HCT116 (cell line): ENCODE measurements at regions not wholly inside any gene's neighbourhood (a gene's known extent, or its start where the extent isn't known, plus 50 kb on each side); places are given as distances from the start of the nearest gene placed in this dataset.

Experiments
- ATAC-seq: fragments of 200-7000 bp; cut with Tn5 transposase; 2 replicates; pipeline ENCODE4 v1.9.1; 2020; ENCODE audit warnings: mild to moderate bottlenecking, moderate library complexity
- BruUV-seq: library from RNA; stranded (reverse); fragments of 400-500 nt; replicated peaks from 2 replicates; lab custom pipeline; 2021; lab: Mats Ljungman, UMichigan
- CTCF ChIA-PET: fragments of 300-600 bp; sonication (Branson Sonifier 250); formaldehyde crosslinking; loops from one replicate; lab custom pipeline; 2021; ENCODE audit warnings: antibody characterized with exemption; lab: Charles Lee
- POLR2A ChIA-PET: fragments of 300-600, 350-600 bp; sonication (Branson Sonifier 250); formaldehyde crosslinking; loops from one replicate; lab custom pipeline; 2021; ENCODE audit warnings: antibody characterized with exemption; lab: Charles Lee
- RAD21 ChIA-PET, 2 experiments: fragments of 300-600 bp; sonication (Branson Sonifier 250); formaldehyde crosslinking; loops; one replicate each; lab custom pipeline; 2023; ENCODE audit warnings: low total read pairs in 2 of 2; ENCODE audit not compliant: uncharacterized antibody in 2 of 2, unreplicated experiment in 2 of 2, low non-redundant PET in 1 of 2; lab: Charles Lee
- DNase-seq: peaks from one replicate; pipeline ENCODE4 v3.0.0-alpha.2; 2010; ENCODE audit warnings: low read depth, low spot score
- H2AFZ ChIP-seq: fragments of 200-600 bp; shearing (Covaris generic), sonication (generic); 2 replicates; pipeline ENCODE4 v1.6.1; 2017; ENCODE audit warnings: low read depth, mixed run types, mixed read lengths, antibody characterized with exemption, low read length; ENCODE audit not compliant: poor library complexity, severe bottlenecking
- H3K27ac ChIP-seq: 2 replicates; pipeline ENCODE4 v1.5.1; 2012; ENCODE audit warnings: low read depth, low read length
- H3K27me3 ChIP-seq: fragments of 200-600 bp; sonication (generic); 2 replicates; pipeline ENCODE4 v1.6.1; 2016; ENCODE audit warnings: mixed run types, low read length, mixed read lengths; ENCODE audit not compliant: insufficient read depth
- H3K36me3 ChIP-seq, 2 experiments: fragments of 200-500 bp in 1 of 2; fragments of 200-600 bp in 1 of 2; sonication (Bioruptor generic) in 1 of 2; sonication (generic) in 1 of 2; 2 replicates each; pipeline versions ENCODE4 v1.5.1 to v1.6.1; 2014 to 2016; ENCODE audit warnings: low read length in 2 of 2, inconsistent platforms in 1 of 2, mixed read lengths in 1 of 2, mixed run types in 1 of 2; ENCODE audit not compliant: insufficient read depth in 2 of 2, control insufficient read depth in 1 of 2
- H3K4me1 ChIP-seq, 2 experiments: fragments of 200-600 bp in 1 of 2; sonication (generic) in 1 of 2; 2 replicates each; pipeline versions ENCODE4 v1.5.1 to v1.6.1; 2012 to 2017; ENCODE audit warnings: low read length in 2 of 2, inconsistent platforms in 1 of 2, mild to moderate bottlenecking in 1 of 2, mixed read lengths in 1 of 2, mixed run types in 1 of 2, moderate library complexity in 1 of 2; ENCODE audit not compliant: insufficient read depth in 2 of 2, control insufficient read depth in 1 of 2
- H3K4me2 ChIP-seq: fragments of 200-600 bp; sonication (generic); 2 replicates; pipeline ENCODE4 v1.6.1; 2017; ENCODE audit warnings: mixed run types, low read length, mixed read lengths
- H3K4me3 ChIP-seq, 2 experiments: fragments of 200-600 bp in 1 of 2; sonication (generic) in 1 of 2; replicated peaks in 1 of 2; 2 replicates each; pipeline ENCODE4 v1.5.1; 2011 to 2016; ENCODE audit warnings: low read length in 2 of 2, control low read depth in 1 of 2, low read depth in 1 of 2, mild to moderate bottlenecking in 1 of 2, mixed read lengths in 1 of 2, mixed run types in 1 of 2
- H3K79me2 ChIP-seq: fragments of 200-600 bp; sonication (generic); 2 replicates; pipeline ENCODE4 v1.6.1; 2017; ENCODE audit warnings: mild to moderate bottlenecking, mixed run types, low read length, moderate library complexity, mixed read lengths; ENCODE audit not compliant: insufficient read depth
- H3K9ac ChIP-seq: fragments of 200-600 bp; sonication (generic); 2 replicates; pipeline ENCODE4 v1.6.1; 2016; ENCODE audit warnings: low read length, mixed read lengths
- H3K9me2 ChIP-seq: fragments of 200-600 bp; sonication (generic), shearing (Covaris generic); 2 replicates; pipeline ENCODE4 v1.6.1; 2017; ENCODE audit warnings: mixed run types, mild to moderate bottlenecking, moderate library complexity; ENCODE audit not compliant: insufficient read depth
- H3K9me3 ChIP-seq, 2 experiments: fragments of 200-500 bp in 1 of 2; fragments of 200-600 bp in 1 of 2; sonication (Bioruptor generic) in 1 of 2; sonication (generic) in 1 of 2; 2 replicates each; pipeline ENCODE4 v1.6.1; 2014 to 2017; ENCODE audit warnings: low read length in 2 of 2, mixed read lengths in 2 of 2, inconsistent platforms in 1 of 2, low read depth in 1 of 2, mild to moderate bottlenecking in 1 of 2, mixed run types in 1 of 2, moderate library complexity in 1 of 2; ENCODE audit not compliant: control insufficient read depth in 1 of 2, insufficient read depth in 1 of 2
- H4K20me1 ChIP-seq: fragments of 200-600 bp; sonication (generic), shearing (Covaris generic); 2 replicates; pipeline ENCODE4 v1.6.1; 2017; ENCODE audit warnings: mixed run types, mild to moderate bottlenecking, moderate library complexity; ENCODE audit not compliant: insufficient read depth
- CEBPB ChIP-seq: IDR thresholded peaks from 2 replicates; pipeline ENCODE4 v1.6.1; 2012; ENCODE audit warnings: low read depth
- POLR2AphosphoS5 ChIP-seq: IDR thresholded peaks from 2 replicates; pipeline ENCODE4 v1.6.1; 2011; ENCODE audit warnings: mild to moderate bottlenecking, low read depth, low read length, moderate library complexity
- RAD21 ChIP-seq: IDR thresholded peaks from 2 replicates; pipeline ENCODE4 v1.6.1; 2012; ENCODE audit warnings: low read depth, mild to moderate bottlenecking
- YY1 ChIP-seq: IDR thresholded peaks from 2 replicates; pipeline ENCODE4 v1.6.1; 2011; ENCODE audit warnings: low read length, low read depth, moderate library complexity, mild to moderate bottlenecking; ENCODE audit not compliant: insufficient replicate concordance; ENCODE audit errors: extremely low read depth
- ZFX ChIP-seq: fragments of 450-650 bp; IDR thresholded peaks from 2 replicates; pipeline ENCODE4 v1.6.1; 2017
- intact Hi-C: fragments of 100-400 bp; cut with micrococcal nuclease; formaldehyde crosslinking; loops from 2 replicates; pipeline ENCODE4 v1.10.0; 2022

GRCh38 chr9:121598965-121599871, 52.2 kb upstream of the DAB2IP start:
- CTCF ChIA-PET = interaction anchor here (0.6 to 3.2 kb wide), 8 partner anchors 11 to 88 kb away, joined by 3 to 18 read pairs (median 6); no protein-coding TSS in a partner anchor
- POLR2A ChIA-PET = interaction anchor here (0.7 to 2.5 kb wide), 5 partner anchors 11 to 51 kb away, joined by 3 to 8 read pairs (median 3); no protein-coding TSS in a partner anchor
- Histone ChIP-seq H3K79me2 (peaks cover 41% of the 10 kb centered on the region), H3K9me3 (no peaks in the 10 kb centered on the region)
- TF ChIP-seq RAD21 (no peak), YY1 (peak; percentile 31), CEBPB (no peak), ZFX (peak; percentile 78), POLR2AphosphoS5 (peak; percentile 84)
- TF ChIP-seq, all 23 proteins: peak for 3
- Histone ChIP-seq H3K4me2 (peak overlapping the region; percentile 100), H3K27ac (peak overlapping the region; percentile 95), H3K9ac (peak overlapping the region; percentile 87), H3K4me1 (peaks cover 22 to 53% of the 10 kb centered on the region in 2 experiments), H2AFZ (peak overlapping the region; percentile 78), H3K36me3 (0 out of 4 replicates have a peak, but pooled peaks cover 0 to 2% of the 10 kb centered on the region in 2 experiments), H3K4me3 (peak overlapping the region; percentile 79 to 88), H3K27me3 (no peaks in the 10 kb centered on the region), H4K20me1 (no peaks in the 10 kb centered on the region), H3K9me2 (no peaks in the 10 kb centered on the region)
- RAD21 ChIA-PET = interaction anchor here (0.7 to 0.9 kb wide), 3 partner anchors 53 kb away, joined by 3 to 4 read pairs (median 3); no protein-coding TSS in a partner anchor
- intact Hi-C loops = loop anchor here (5.0 kb wide), 1 partner anchor 52 kb away; no protein-coding TSS in a partner anchor
- ATAC-seq (peak; percentile 83), DNase-seq (peak; percentile 71)
- BruUV-seq = no TSS peak
